Upper lobe of left lung (tissue), 6 donors: ENCODE measurements at regions not wholly inside any gene's neighbourhood (a gene's known extent, or its start where the extent isn't known, plus 50 kb on each side); places are given as distances from the start of the nearest gene placed in this dataset.

Source experiments
- ATAC-seq, 2 donors: fragments of 200-7000 bp; cut with Tn5 transposase; one replicate each; pipeline ENCODE4 v1.9.1; 2022; ENCODE audit warnings: mild to moderate bottlenecking in 2 of 2, moderate library complexity in 2 of 2; ENCODE audit not compliant: low FRiP score in 2 of 2
- DNase-seq, 2 donors: peaks; one replicate each; pipeline ENCODE4 v3.0.0-alpha.2; 2019 to 2020
- H3K27ac ChIP-seq, 4 donors: fragments of 200-600 bp; sonication (generic); one replicate each; pipeline ENCODE4 v1.5.1; 2016 to 2019
- H3K27me3 ChIP-seq, 4 donors: fragments of 200-600 bp; sonication (generic); one replicate each; pipeline ENCODE4 v1.5.1; 2017 to 2019
- H3K36me3 ChIP-seq, 4 donors: fragments of 200-600 bp; sonication (generic); one replicate each; pipeline ENCODE4 v1.5.1; 2016 to 2019
- H3K4me1 ChIP-seq, 4 donors: fragments of 200-600 bp; sonication (generic); one replicate each; pipeline ENCODE4 v1.5.1; 2018 to 2019
- H3K4me3 ChIP-seq, 4 donors: fragments of 200-600 bp; sonication (generic); one replicate each; pipeline ENCODE4 v1.5.1; 2017 to 2019; ENCODE audit warnings: mild to moderate bottlenecking in 2 of 4, moderate library complexity in 1 of 4
- H3K9me3 ChIP-seq, 4 donors: fragments of 200-600 bp; sonication (generic); one replicate each; pipeline ENCODE4 v1.5.1; 2018 to 2019
- CTCF ChIP-seq, 6 experiments: fragments of 450-650 bp in 4 of 6; fragments of 200-600 bp in 2 of 6; sonication (generic) in 2 of 6; IDR thresholded peaks; one replicate each; pipeline ENCODE4 v1.5.1; 2016 to 2019; ENCODE audit warnings: antibody characterized with exemption in 6 of 6
- EP300 ChIP-seq, 4 donors: sonication (generic); formaldehyde crosslinking; IDR thresholded peaks; one replicate each; pipeline ENCODE4 v1.5.1; 2017; ENCODE audit warnings: antibody characterized with exemption in 4 of 4, control low read depth in 2 of 4
- POLR2A ChIP-seq, 4 donors: fragments of 450-650 bp; IDR thresholded peaks; one replicate each; pipeline ENCODE4 v1.5.1; 2016 to 2017; ENCODE audit warnings: antibody characterized with exemption in 4 of 4, mild to moderate bottlenecking in 2 of 4
- POLR2AphosphoS5 ChIP-seq, 2 donors: sonication (generic); formaldehyde crosslinking; IDR thresholded peaks; one replicate each; pipeline ENCODE4 v1.5.1; 2017; ENCODE audit warnings: antibody characterized with exemption in 2 of 2
- WGBS, 2 donors: methylation state at CpG; one replicate each; pipeline ENCODE4 v1.1.5; 2017 to 2018; 5-methylcytosine and 5-hydroxymethylcytosine counted together
- donor health status: DM: no; HTN: no; CAD: no; lungs with moderate emphysema.
- donor health status: DM: no; HTN: yes; CAD: no; lungs with severe emphysema.

GRCh38 chr6:134446218-134446848, 128.4 kb upstream of the SGK1 start:
- Histone ChIP-seq H3K36me3 (no peaks in the 10 kb centered on the region), H3K27ac (no peak overlapping the region), H3K9me3 (no peaks in the 10 kb centered on the region), H3K27me3 (no peaks in the 10 kb centered on the region), H3K4me3 (no peak overlapping the region), H3K4me1 (peaks cover 0 to 7% (median 3%) of the 10 kb centered on the region in 4 donors)
- DNase-seq (no peak), ATAC-seq (no peak)
- TF ChIP-seq POLR2A (IDR thresholded peaks at IDR 0.05) (no peak), POLR2AphosphoS5 (IDR thresholded peaks at IDR 0.05) (no peak), EP300 (IDR thresholded peaks at IDR 0.05) (no peak), CTCF (IDR thresholded peaks at IDR 0.05) (no peak)
- WGBS, 2 donors: 55 to 68% methylated on average over 6 of the region's 6 CpGs

- TF ChIP-seq POLR2AphosphoS5 (IDR thresholded peaks at IDR 0.05) (no peak), POLR2A (IDR thresholded peaks at IDR 0.05) (no peak), EP300 (IDR thresholded peaks at IDR 0.05) (no peak), CTCF (IDR thresholded peaks at IDR 0.05) (no peak)
- Histone ChIP-seq H3K27me3 (no peaks in the 10 kb centered on the region), H3K4me3 (no peak overlapping the region), H3K36me3 (no peaks in the 10 kb centered on the region), H3K9me3 (no peaks in the 10 kb centered on the region), H3K27ac (no peak overlapping the region), H3K4me1 (peaks cover 0 to 7% (median 3%) of the 10 kb centered on the region in 4 donors)
- 60 to 69% methylated on average over 4 of the region's 4 CpGs for WGBS, 2 donors
- ATAC-seq (no peak), DNase-seq (no peak)
Observed at GRCh38 chr6:134443009-134443408, 125.1 kb upstream of the SGK1 start.

GRCh38 chr6:134442073-134442472, 124.2 kb upstream of the SGK1 start:
- no peaks in the 10 kb centered on the region for H3K9me3 ChIP-seq
- no peak for TF ChIP-seq POLR2AphosphoS5 (IDR thresholded peaks at IDR 0.05)
- no peak for TF ChIP-seq CTCF (IDR thresholded peaks at IDR 0.05)
- TF ChIP-seq POLR2A (IDR thresholded peaks at IDR 0.05): no peak
- H3K36me3 ChIP-seq: no peaks in the 10 kb centered on the region
- H3K4me1 ChIP-seq: peaks cover 4 to 7% (median 6%) of the 10 kb centered on the region in 4 donors
- DNase-seq (no peak), ATAC-seq (no peak)
- no peaks in the 10 kb centered on the region for H3K27me3 ChIP-seq
- H3K27ac ChIP-seq: no peak overlapping the region
- H3K4me3 ChIP-seq: no peak overlapping the region

- H3K27ac ChIP-seq: no peak overlapping the region
- H3K27me3 ChIP-seq: no peaks in the 10 kb centered on the region
- no peak overlapping the region for H3K4me3 ChIP-seq
- TF ChIP-seq POLR2A (IDR thresholded peaks at IDR 0.05): no peak
- no peak for TF ChIP-seq POLR2AphosphoS5 (IDR thresholded peaks at IDR 0.05)
- no peak for TF ChIP-seq EP300 (IDR thresholded peaks at IDR 0.05)
- no peak for TF ChIP-seq CTCF (IDR thresholded peaks at IDR 0.05)
- DNase-seq (no peak), ATAC-seq (no peak)
- H3K4me1 ChIP-seq: peaks cover 15 to 20% (median 16%) of the 10 kb centered on the region in 4 donors
- no peaks in the 10 kb centered on the region for H3K36me3 ChIP-seq
- H3K9me3 ChIP-seq: no peaks in the 10 kb centered on the region
- 80 to 81% methylated on average over 5 of the region's 5 CpGs for WGBS, 2 donors
Observed at GRCh38 chr6:134438837-134439236, 120.9 kb upstream of the SGK1 start.

GRCh38 chr6:134437376-134437775, 119.5 kb upstream of the SGK1 start:
- peaks cover 15 to 20% (median 16%) of the 10 kb centered on the region in 4 donors for H3K4me1 ChIP-seq
- peak in 1 of 2 donors; percentile 65 for DNase-seq
- peak in 1 of 2 donors; percentile 77 for ATAC-seq

More at GRCh38 chr6:134437376-134437775, 119.5 kb upstream of the SGK1 start:
- H3K27ac ChIP-seq: peak overlapping the region; percentile 42 to 79 (median 64)
- no peaks in the 10 kb centered on the region for H3K36me3 ChIP-seq
- WGBS, 2 donors: 33 to 43% methylated on average over 4 of the region's 4 CpGs
- H3K27me3 ChIP-seq: no peaks in the 10 kb centered on the region
- TF ChIP-seq CTCF (IDR thresholded peaks at IDR 0.05): peak in 3 of 6 experiments; percentile 16 to 24 (median 20)
- peak in 1 of 2 donors; percentile 17 for TF ChIP-seq POLR2AphosphoS5 (IDR thresholded peaks at IDR 0.05)
- TF ChIP-seq EP300 (IDR thresholded peaks at IDR 0.05): no peak
- TF ChIP-seq POLR2A (IDR thresholded peaks at IDR 0.05): no peak
- no peaks in the 10 kb centered on the region for H3K9me3 ChIP-seq
- no peak overlapping the region for H3K4me3 ChIP-seq
